Neural progenitor cell (in vitro differentiated cells): ENCODE measurements at regions not wholly inside any gene's neighbourhood (a gene's known extent, or its start where the extent isn't known, plus 50 kb on each side); places are given as distances from the start of the nearest gene placed in this dataset.

Experiments
- DNase-seq: peaks from one replicate; pipeline ENCODE4 v3.0.0-alpha.2; 2016; ENCODE audit warnings: low spot score
- H2AFZ ChIP-seq: fragments of 200-600 bp; sonication (generic); replicated peaks from 2 replicates; pipeline ENCODE4 v1.6.1; 2016; ENCODE audit warnings: antibody characterized with exemption
- H3F3A ChIP-seq: fragments of 200-600 bp; sonication (generic); 2 replicates; pipeline ENCODE4 v1.6.1; 2016; ENCODE audit warnings: antibody characterized with exemption, low read depth
- H3K27ac ChIP-seq: fragments of 200-600 bp; sonication (generic); 2 replicates; pipeline ENCODE4 v1.5.1; 2016; ENCODE audit warnings: mild to moderate bottlenecking
- H3K27me3 ChIP-seq: fragments of 200-600 bp; sonication (generic); 2 replicates; pipeline ENCODE4 v1.6.1; 2016; ENCODE audit warnings: mild to moderate bottlenecking, moderate library complexity
- H3K36me3 ChIP-seq: fragments of 200-600 bp; sonication (generic); 2 replicates; pipeline ENCODE4 v1.5.1; 2016
- H3K4me1 ChIP-seq: fragments of 200-600 bp; sonication (generic); 2 replicates; pipeline ENCODE4 v1.6.1; 2016; ENCODE audit warnings: mixed run types
- H3K4me2 ChIP-seq: fragments of 200-600 bp; sonication (generic); 2 replicates; pipeline ENCODE4 v1.6.1; 2016
- H3K4me3 ChIP-seq: fragments of 200-600 bp; sonication (generic); 2 replicates; pipeline ENCODE4 v1.5.1; 2016
- H3K79me2 ChIP-seq: fragments of 200-600 bp; sonication (generic); 2 replicates; pipeline ENCODE4 v1.6.1; 2016; ENCODE audit warnings: low read depth
- H3K9ac ChIP-seq: fragments of 200-600 bp; sonication (generic); 2 replicates; pipeline ENCODE4 v1.6.1; 2016
- H3K9me3 ChIP-seq: fragments of 200-600 bp; sonication (generic); 2 replicates; pipeline ENCODE4 v1.5.1; 2016; ENCODE audit warnings: low read depth
- H4K20me1 ChIP-seq: fragments of 200-600 bp; sonication (generic); 2 replicates; pipeline ENCODE4 v1.6.1; 2016; ENCODE audit warnings: low read depth
- H3K27ac Mint-ChIP-seq: 3 replicates; pipeline ENCODE4 v1.8.0; 2021; ENCODE audit warnings: mixed read lengths
- H3K27me3 Mint-ChIP-seq: 2 replicates; pipeline ENCODE4 v1.8.0; 2022; ENCODE audit warnings: low read depth, mild to moderate bottlenecking, inconsistent platforms, moderate library complexity, mixed read lengths; ENCODE audit not compliant: insufficient read depth
- H3K36me3 Mint-ChIP-seq: 3 replicates; pipeline ENCODE4 v1.8.0; 2021; ENCODE audit warnings: mixed read lengths
- H3K4me1 Mint-ChIP-seq: 3 replicates; pipeline ENCODE4 v1.8.0; 2021; ENCODE audit warnings: mixed read lengths
- H3K4me3 Mint-ChIP-seq: 3 replicates; pipeline ENCODE4 v1.8.0; 2021; ENCODE audit warnings: mild to moderate bottlenecking, moderate library complexity, mixed read lengths
- H3K9me3 Mint-ChIP-seq: 3 replicates; pipeline ENCODE4 v1.8.0; 2020; ENCODE audit warnings: mixed read lengths
- EZH2 ChIP-seq: fragments of 200-600 bp; sonication (generic); IDR thresholded peaks from 2 replicates; pipeline ENCODE4 v1.6.1; 2017; ENCODE audit warnings: antibody characterized with exemption, mild to moderate bottlenecking, moderate library complexity
- EZH2phosphoT487 ChIP-seq: fragments of 200-600 bp; sonication (generic); IDR thresholded peaks from 2 replicates; pipeline ENCODE4 v1.6.1; 2017; ENCODE audit warnings: antibody characterized with exemption
- TF ChIP-seq, protein P1 (sequence below): fragments of 200-600 bp; sonication (generic); IDR thresholded peaks from 2 replicates; pipeline ENCODE4 v1.5.1; 2017; ENCODE audit warnings: antibody characterized with exemption, mild to moderate bottlenecking

DNA sequence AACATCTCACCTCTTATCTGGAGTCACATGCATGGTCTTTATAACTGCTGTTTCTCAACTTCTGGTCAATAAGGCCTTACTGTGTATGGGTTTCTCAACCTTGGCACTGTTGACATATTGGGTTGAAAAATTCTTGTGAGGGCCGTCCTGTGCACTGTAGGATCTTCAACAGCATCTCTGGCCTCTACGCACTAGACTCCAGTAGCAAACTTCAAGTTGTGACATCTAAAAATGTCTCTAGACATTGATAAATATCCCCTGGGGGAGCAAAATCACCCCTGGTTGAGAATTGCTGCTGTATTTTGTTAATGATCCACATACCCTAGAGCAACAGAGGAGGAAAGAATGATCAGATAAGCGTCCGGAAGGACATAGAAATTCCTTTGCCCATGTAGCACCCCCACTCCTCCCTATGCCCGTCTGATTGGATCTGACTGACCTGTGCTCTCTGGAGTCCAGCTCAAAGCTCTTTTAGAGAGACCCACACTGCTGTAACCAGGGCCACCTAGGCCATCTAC lies 423.5 kb upstream of the ZMIZ1 start:
- H3K9ac ChIP-seq = no peak overlapping the region
- no peaks in the 10 kb centered on the region for H3K9me3 ChIP-seq
- Mint-ChIP-seq H3K4me3 (no peak overlapping the region), H3K27ac (peak overlapping the region; percentile 6), H3K36me3 (no peaks in the 10 kb centered on the region), H3K27me3 (peaks cover 10% of the 10 kb centered on the region), H3K9me3 (peaks cover 15% of the 10 kb centered on the region), H3K4me1 (peaks cover 27% of the 10 kb centered on the region)
- TF ChIP-seq EZH2 = no peak
- TF ChIP-seq EZH2phosphoT487 = no peak
- TF ChIP-seq, protein P1, sequence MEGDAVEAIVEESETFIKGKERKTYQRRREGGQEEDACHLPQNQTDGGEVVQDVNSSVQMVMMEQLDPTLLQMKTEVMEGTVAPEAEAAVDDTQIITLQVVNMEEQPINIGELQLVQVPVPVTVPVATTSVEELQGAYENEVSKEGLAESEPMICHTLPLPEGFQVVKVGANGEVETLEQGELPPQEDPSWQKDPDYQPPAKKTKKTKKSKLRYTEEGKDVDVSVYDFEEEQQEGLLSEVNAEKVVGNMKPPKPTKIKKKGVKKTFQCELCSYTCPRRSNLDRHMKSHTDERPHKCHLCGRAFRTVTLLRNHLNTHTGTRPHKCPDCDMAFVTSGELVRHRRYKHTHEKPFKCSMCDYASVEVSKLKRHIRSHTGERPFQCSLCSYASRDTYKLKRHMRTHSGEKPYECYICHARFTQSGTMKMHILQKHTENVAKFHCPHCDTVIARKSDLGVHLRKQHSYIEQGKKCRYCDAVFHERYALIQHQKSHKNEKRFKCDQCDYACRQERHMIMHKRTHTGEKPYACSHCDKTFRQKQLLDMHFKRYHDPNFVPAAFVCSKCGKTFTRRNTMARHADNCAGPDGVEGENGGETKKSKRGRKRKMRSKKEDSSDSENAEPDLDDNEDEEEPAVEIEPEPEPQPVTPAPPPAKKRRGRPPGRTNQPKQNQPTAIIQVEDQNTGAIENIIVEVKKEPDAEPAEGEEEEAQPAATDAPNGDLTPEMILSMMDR = no peak
- H3K4me1 ChIP-seq = peaks cover 11% of the 10 kb centered on the region
- H3K27ac ChIP-seq = no peak overlapping the region
- H3F3A ChIP-seq = no peaks in the 10 kb centered on the region
- H3K4me3 ChIP-seq = no peak overlapping the region
- no peaks in the 10 kb centered on the region for H3K36me3 ChIP-seq
- no peak overlapping the region for H3K4me2 ChIP-seq
- no peaks in the 10 kb centered on the region for H3K79me2 ChIP-seq
- H3K27me3 ChIP-seq = no peaks in the 10 kb centered on the region
- no peak overlapping the region for H2AFZ ChIP-seq
- DNase-seq = no peak
- H4K20me1 ChIP-seq = no peaks in the 10 kb centered on the region

DNA sequence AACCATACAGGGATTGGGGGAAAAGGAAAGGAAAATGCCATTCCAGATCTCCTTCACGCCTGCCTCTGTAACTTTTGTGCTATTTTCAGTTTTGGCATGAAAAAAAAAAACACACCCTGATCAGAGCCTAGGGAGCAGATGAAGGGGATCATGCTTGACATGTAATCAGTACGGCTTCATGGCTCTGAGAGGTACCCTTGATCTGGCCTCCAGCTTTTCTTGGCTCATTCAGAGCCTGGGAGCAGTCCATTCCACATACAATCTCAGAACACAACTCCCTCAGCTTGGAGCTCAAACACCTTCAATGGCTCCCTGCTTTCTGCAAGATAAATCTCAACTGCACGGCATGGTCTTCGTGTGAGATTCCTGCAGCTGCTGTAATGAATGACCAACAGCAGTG lies 422.8 kb upstream of the ZMIZ1 start:
- Mint-ChIP-seq H3K36me3 (no peaks in the 10 kb centered on the region), H3K27ac (no peak overlapping the region), H3K4me1 (peaks cover 25% of the 10 kb centered on the region), H3K27me3 (peaks cover 14% of the 10 kb centered on the region), H3K4me3 (no peak overlapping the region), H3K9me3 (peaks cover 15% of the 10 kb centered on the region)
- H3K36me3 ChIP-seq = no peaks in the 10 kb centered on the region
- H3F3A ChIP-seq = no peaks in the 10 kb centered on the region
- H3K4me3 ChIP-seq = no peak overlapping the region
- peaks cover 12% of the 10 kb centered on the region for H3K4me1 ChIP-seq
- DNase-seq = no peak
- no peak overlapping the region for H3K9ac ChIP-seq
- no peaks in the 10 kb centered on the region for H4K20me1 ChIP-seq
- H2AFZ ChIP-seq = no peak overlapping the region
- H3K4me2 ChIP-seq = no peak overlapping the region
- no peaks in the 10 kb centered on the region for H3K9me3 ChIP-seq
- no peaks in the 10 kb centered on the region for H3K79me2 ChIP-seq
- no peaks in the 10 kb centered on the region for H3K27me3 ChIP-seq
- no peak for TF ChIP-seq EZH2phosphoT487
- TF ChIP-seq, protein P1 = no peak
- TF ChIP-seq EZH2 = no peak
- no peak overlapping the region for H3K27ac ChIP-seq

DNA sequence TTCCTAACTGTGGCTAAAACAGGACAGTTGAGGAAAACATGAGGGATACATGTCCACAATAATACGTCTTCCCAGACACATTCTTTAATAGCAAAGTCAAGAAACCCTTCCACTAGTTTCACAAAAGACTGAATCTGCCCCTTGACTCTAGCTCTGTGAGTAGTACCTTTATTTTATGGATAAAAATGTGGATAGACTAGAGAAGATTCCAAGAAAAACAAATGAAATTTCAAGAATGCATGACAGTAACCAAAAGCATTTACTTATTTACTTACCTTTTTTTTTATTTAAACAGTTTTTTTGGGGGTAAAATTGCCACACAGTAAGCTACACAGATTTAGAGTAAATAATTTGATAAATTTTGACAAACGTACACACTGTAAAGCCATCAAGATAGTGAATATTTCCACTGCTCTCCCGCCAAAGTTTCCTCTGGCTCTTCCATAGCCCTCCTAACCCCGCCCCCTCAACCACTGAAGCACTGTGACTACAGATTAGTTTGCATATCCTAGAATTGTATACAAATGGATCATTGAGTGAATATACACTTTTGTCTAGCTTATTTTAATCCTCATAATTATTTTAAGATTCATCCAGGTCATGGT lies 420.4 kb upstream of the ZMIZ1 start:
- Histone ChIP-seq H3K4me1 (peaks cover 12% of the 10 kb centered on the region), H3K27ac (no peak overlapping the region), H2AFZ (no peak overlapping the region), H3K27me3 (no peaks in the 10 kb centered on the region), H3K9me3 (no peaks in the 10 kb centered on the region), H3K4me2 (no peak overlapping the region), H3K36me3 (no peaks in the 10 kb centered on the region), H3F3A (no peaks in the 10 kb centered on the region), H4K20me1 (no peaks in the 10 kb centered on the region), H3K79me2 (no peaks in the 10 kb centered on the region), H3K4me3 (no peak overlapping the region), H3K9ac (no peak overlapping the region)
- peaks cover 14% of the 10 kb centered on the region for H3K9me3 Mint-ChIP-seq
- no peak overlapping the region for H3K4me3 Mint-ChIP-seq
- H3K27me3 Mint-ChIP-seq = peaks cover 10% of the 10 kb centered on the region
- H3K36me3 Mint-ChIP-seq = no peaks in the 10 kb centered on the region
- H3K4me1 Mint-ChIP-seq = peaks cover 12% of the 10 kb centered on the region
- H3K27ac Mint-ChIP-seq = peak overlapping the region; percentile 68
- TF ChIP-seq, protein P1 = no peak
- no peak for TF ChIP-seq EZH2phosphoT487
- TF ChIP-seq EZH2 = no peak
- no peak for DNase-seq
